GM12892 (cell line): ENCODE measurements at regions not wholly inside any gene's neighbourhood (a gene's known extent, or its start where the extent isn't known, plus 50 kb on each side); places are given as distances from the start of the nearest gene placed in this dataset.
A peak's percentile ranks its signal among the peaks of the same experiment; 100 is the strongest.

Experiments used
- DNase-seq: peaks from one replicate; pipeline ENCODE4 v3.0.0; 2011; ENCODE audit not compliant: insufficient read length
- FAIRE-seq: peaks from 2 replicates; lab custom pipeline; 2011; peaks lifted over from hg19 to GRCh38; lab: Jason Lieb, UNC
- POLR2A ChIP-seq: IDR thresholded peaks from 2 replicates; pipeline ENCODE4 v1.6.1; 2011; ENCODE audit warnings: low read depth, low read length, control low read depth
- POLR2AphosphoS5 ChIP-seq: IDR thresholded peaks from 2 replicates; pipeline ENCODE4 v1.6.1; 2011; ENCODE audit warnings: low read depth, low read length, control low read depth
- TAF1 ChIP-seq: IDR thresholded peaks from 2 replicates; pipeline ENCODE4 v1.6.1; 2011; ENCODE audit warnings: low read depth, mild to moderate bottlenecking, control low read depth, low read length, borderline replicate concordance

DNA sequence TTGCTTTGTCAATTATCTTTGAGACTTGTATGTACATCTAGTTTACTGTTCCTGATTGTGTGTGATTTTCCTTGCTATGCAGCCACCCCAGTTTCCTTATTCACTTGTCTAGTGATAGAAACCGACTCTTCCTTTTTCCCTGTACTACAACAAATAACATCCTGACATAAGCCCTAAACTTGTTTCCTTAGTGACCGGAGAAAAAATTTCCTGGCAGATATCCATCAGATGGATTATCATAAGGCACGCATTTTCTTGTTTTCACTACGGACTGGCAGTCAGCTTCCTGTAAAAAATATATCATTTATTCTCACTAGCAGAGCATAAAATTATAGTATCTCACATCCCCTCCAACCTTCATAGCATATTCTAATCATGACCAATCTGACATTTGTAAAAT, 410.7 kb downstream of the CENPC start:
- TF ChIP-seq POLR2A (no peak), TAF1 (no peak), POLR2AphosphoS5 (no peak)
- FAIRE-seq, result no peak
- no peak for DNase-seq

- no peak for TF ChIP-seq POLR2A
- no peak for TF ChIP-seq TAF1
- no peak for TF ChIP-seq POLR2AphosphoS5
- no peak for FAIRE-seq
- DNase-seq, result no peak
These were observed 412.1 kb downstream of the CENPC start for GRCh38 chr4:67133162-67133561.

- no peak for FAIRE-seq
- peak; percentile 0 for DNase-seq
- TF ChIP-seq POLR2AphosphoS5 (no peak), POLR2A (no peak), TAF1 (no peak)
These were observed 414.1 kb downstream of the CENPC start for GRCh38 chr4:67131224-67131623.

GRCh38 chr4:67130411-67130810, 414.9 kb downstream of the CENPC start:
- no peak for TF ChIP-seq TAF1
- no peak for TF ChIP-seq POLR2AphosphoS5
- TF ChIP-seq POLR2A, result no peak
- FAIRE-seq (no peak), DNase-seq (no peak)

DNA sequence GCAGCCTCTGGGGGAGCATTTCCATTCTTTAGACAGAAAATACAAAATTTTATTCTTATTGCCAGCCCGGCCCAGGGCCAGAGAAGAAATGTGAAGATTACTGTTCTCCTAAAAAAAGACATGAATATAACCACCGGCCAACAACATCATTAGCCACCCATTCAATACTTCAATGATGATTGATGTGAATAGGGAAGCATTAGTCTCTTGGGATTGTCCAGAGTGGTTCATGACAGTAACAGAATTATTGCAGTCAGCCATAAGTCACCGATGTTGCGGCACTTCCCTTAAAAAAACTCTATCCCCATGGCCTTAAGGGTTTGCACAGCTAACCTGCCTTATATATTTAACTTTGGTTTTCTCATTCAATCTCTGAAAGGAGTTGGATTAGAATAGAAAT, 418.7 kb downstream of the CENPC start:
- FAIRE-seq (no peak), DNase-seq (no peak)
- TF ChIP-seq POLR2A (no peak), TAF1 (no peak), POLR2AphosphoS5 (no peak)

DNA sequence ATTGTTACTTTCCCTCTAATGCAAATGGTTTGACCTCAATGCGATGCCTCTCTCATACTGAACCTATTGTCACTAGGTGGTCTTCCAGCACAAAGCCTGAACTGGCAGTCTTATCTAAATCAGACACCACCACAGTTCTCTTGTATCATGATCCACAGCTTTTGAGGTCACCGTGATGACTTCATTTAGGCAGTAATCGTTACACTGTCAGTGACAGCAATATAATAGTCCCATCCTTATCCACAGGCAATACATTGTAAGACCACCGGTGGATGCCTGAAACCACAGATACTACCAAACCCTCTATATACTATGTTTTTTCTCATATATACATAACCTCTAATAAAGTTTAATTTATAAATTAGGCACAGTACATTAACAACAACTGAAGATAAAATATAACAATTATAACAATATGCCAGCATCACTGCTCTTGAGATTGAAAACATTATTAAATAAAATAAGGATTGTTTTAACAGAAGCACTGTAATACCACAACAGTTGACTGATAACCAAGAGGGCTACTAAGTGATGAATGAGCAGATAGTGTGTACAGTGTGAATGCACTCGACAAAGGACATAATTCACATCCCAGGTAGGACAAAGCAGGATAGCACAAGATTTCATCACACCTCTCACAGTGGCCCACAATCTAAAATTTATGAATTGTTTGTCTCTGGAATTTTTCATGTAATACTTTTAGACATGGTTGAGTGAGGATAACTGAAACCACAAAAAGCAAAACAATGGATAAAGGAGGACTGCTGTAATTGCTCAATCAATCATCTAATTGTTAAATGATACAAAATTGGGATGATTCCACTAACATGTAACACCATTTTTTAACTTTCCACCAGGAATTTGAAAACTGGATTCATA, 419.4 kb downstream of the CENPC start:
- no peak for TF ChIP-seq TAF1
- no peak for TF ChIP-seq POLR2A
- no peak for TF ChIP-seq POLR2AphosphoS5
- no peak for DNase-seq
- no peak for FAIRE-seq

- TF ChIP-seq POLR2AphosphoS5, result no peak
- TF ChIP-seq TAF1, result no peak
- no peak for TF ChIP-seq POLR2A
- DNase-seq (no peak), FAIRE-seq (no peak)
These were observed 420.6 kb downstream of the CENPC start for GRCh38 chr4:67124716-67125115.

GRCh38 chr4:67122029-67122428, 423.3 kb downstream of the CENPC start:
- no peak for FAIRE-seq
- no peak for DNase-seq
- TF ChIP-seq POLR2AphosphoS5, result no peak
- TF ChIP-seq POLR2A, result no peak
- no peak for TF ChIP-seq TAF1

DNA sequence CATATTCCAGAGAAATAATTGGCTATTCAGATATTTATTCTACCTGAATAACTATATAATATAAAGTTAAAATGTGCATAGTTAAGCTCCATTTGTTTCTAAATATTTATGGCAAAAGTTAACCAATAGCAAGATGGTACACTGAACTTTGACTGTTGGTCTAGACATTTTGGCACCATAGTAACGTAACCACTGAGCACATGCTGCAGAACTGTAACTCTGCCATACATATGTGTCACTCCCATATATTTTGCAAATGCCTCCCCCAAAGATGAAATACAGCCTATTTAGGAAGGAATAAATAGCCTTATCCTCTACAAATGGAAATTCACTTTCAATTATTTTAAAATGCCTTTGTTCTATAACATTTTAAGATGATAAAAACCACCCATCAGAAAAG, 424.9 kb downstream of the CENPC start:
- no peak for TF ChIP-seq POLR2AphosphoS5
- no peak for TF ChIP-seq POLR2A
- no peak for TF ChIP-seq TAF1
- FAIRE-seq (no peak), DNase-seq (no peak)

DNA sequence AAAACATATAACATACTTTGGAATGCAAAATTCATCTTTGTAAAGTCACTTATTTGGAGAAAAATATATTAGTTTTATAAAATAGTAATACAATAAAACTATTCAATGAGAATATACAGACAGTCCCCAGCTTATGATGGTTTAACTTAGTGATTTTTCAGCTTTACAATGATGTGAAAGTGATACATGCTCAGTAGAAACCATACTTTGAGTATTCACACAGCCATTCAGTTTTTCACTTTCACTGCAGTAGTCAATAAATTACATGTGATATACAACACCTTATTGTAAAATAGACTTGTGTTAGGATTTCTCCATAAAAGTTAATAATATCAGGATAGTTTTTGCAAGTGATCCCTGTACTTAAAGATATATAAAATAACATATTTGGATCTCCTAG, 436.0 kb downstream of the CENPC start:
- TF ChIP-seq TAF1, result no peak
- no peak for TF ChIP-seq POLR2AphosphoS5
- TF ChIP-seq POLR2A, result no peak
- FAIRE-seq (no peak), DNase-seq (no peak)

- DNase-seq (no peak), FAIRE-seq (no peak)
- TF ChIP-seq TAF1 (no peak), POLR2AphosphoS5 (no peak), POLR2A (no peak)
These were observed 438.3 kb downstream of the CENPC start for GRCh38 chr4:67106861-67107460.

GRCh38 chr4:67104145-67104544, 441.2 kb downstream of the CENPC start:
- DNase-seq, result no peak
- no peak for FAIRE-seq
- TF ChIP-seq POLR2A (no peak), TAF1 (no peak), POLR2AphosphoS5 (no peak)
